ENCODE measurements at regions not wholly inside any gene's neighbourhood (a gene's known extent, or its start where the extent isn't known, plus 50 kb on each side); places are given as distances from the start of the nearest gene placed in this dataset.
A peak's percentile ranks its signal among the peaks of the same experiment; 100 is the strongest.

DNA sequence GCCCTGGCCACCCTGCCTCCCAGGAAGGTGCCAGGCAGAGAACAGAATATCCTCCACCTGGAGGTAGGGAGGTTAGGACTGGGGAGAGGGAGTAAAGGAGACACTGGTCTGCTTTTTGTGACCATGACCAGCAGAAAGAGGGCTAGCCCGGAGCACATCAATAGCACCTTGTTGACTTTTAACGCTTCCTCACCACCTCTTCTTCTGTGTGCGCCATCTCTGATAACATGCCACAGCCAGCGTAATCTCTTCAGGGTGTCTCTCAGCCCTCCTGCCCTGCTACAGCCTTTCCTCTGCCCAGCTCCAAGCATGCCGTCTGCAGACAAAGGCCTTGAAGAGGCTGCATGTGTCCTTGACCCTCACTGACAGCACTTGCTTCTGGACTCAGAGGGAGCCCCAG lies 50.9 kb upstream of the GJA5 start:
- WGBS, 2 donors = 91% methylated on average over 5 of the region's 5 CpGs
- DNase-seq (no peak), ATAC-seq (ENCODE audit: low FRiP score in 2 of 2) (no peak)
- Histone ChIP-seq H3K9me3 (no peaks in the 10 kb centered on the region), H3K4me1 (peaks cover 6 to 11% (median 10%) of the 10 kb centered on the region in 4 donors), H3K27ac (no peak overlapping the region), H3K27me3 (no peaks in the 10 kb centered on the region), H3K36me3 (no peaks in the 10 kb centered on the region), H3K4me3 (no peak overlapping the region)
- TF ChIP-seq POLR2AphosphoS5 (IDR thresholded peaks at IDR 0.05) (no peak), POLR2A (IDR thresholded peaks at IDR 0.05) (no peak), EP300 (IDR thresholded peaks at IDR 0.05) (no peak)
- TF ChIP-seq, protein P1, sequence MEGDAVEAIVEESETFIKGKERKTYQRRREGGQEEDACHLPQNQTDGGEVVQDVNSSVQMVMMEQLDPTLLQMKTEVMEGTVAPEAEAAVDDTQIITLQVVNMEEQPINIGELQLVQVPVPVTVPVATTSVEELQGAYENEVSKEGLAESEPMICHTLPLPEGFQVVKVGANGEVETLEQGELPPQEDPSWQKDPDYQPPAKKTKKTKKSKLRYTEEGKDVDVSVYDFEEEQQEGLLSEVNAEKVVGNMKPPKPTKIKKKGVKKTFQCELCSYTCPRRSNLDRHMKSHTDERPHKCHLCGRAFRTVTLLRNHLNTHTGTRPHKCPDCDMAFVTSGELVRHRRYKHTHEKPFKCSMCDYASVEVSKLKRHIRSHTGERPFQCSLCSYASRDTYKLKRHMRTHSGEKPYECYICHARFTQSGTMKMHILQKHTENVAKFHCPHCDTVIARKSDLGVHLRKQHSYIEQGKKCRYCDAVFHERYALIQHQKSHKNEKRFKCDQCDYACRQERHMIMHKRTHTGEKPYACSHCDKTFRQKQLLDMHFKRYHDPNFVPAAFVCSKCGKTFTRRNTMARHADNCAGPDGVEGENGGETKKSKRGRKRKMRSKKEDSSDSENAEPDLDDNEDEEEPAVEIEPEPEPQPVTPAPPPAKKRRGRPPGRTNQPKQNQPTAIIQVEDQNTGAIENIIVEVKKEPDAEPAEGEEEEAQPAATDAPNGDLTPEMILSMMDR (IDR thresholded peaks at IDR 0.05) = no peak

DNA sequence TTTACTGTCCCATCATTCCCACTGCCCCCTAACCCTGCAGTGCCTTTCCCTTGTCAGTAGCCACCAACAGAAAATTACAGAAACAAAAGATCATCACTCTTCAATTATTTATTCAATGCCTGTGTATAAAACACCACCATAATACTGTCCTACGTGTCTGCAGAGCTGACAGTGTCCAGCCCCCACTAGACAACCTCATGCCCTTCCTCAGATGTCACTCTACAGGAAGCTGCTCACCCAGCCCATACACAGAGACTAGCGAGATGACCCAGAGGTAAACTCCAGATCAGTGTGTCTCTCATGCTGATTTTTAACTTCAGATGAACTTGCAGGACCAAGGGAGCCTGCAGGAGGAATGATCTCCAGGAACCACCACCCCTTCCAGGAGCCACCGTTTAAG lies 51.3 kb upstream of the GJA5 start:
- Histone ChIP-seq H3K36me3 (no peaks in the 10 kb centered on the region), H3K27ac (no peak overlapping the region), H3K27me3 (no peaks in the 10 kb centered on the region), H3K4me3 (no peak overlapping the region), H3K9me3 (no peaks in the 10 kb centered on the region), H3K4me1 (peaks cover 6 to 11% (median 10%) of the 10 kb centered on the region in 4 donors)
- 48 to 68% methylated on average over 3 of the region's 3 CpGs for WGBS, 2 donors
- ATAC-seq (ENCODE audit: low FRiP score in 2 of 2) = no peak
- no peak for DNase-seq
- no peak for TF ChIP-seq POLR2A (IDR thresholded peaks at IDR 0.05)

DNA sequence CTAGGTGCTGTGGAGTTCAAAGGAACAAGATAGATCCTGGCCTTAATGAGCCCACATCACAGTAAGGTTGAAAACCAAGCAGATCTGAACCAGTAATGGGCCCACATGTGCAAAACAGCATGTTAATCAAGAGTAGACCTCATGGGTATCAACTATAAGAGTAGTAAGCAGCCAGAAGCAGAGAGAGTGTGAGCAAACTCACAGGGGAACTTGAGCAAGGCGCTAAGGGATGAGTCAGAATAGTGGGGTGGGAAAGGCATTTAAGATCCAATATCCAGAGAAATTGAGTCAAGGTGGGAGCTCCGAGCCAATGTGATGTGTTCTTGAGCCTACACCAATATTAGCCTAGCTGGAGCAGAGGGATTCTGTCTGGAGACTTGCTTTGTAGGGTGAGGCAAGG lies 52.4 kb upstream of the GJA5 start:
- H3K4me1 ChIP-seq = peaks cover 4 to 11% (median 7%) of the 10 kb centered on the region in 4 donors
- no peak for TF ChIP-seq EP300 (IDR thresholded peaks at IDR 0.05)
- H3K36me3 ChIP-seq = no peaks in the 10 kb centered on the region
- H3K27ac ChIP-seq = no peak overlapping the region
- no peaks in the 10 kb centered on the region for H3K9me3 ChIP-seq
- ATAC-seq (ENCODE audit: low FRiP score in 2 of 2) (peak in 1 of 2 donors; percentile 18), DNase-seq (no peak)
- H3K27me3 ChIP-seq = no peaks in the 10 kb centered on the region
- WGBS, 2 donors = 65 to 90% methylated on average over 2 of the region's 2 CpGs
- H3K4me3 ChIP-seq = no peak overlapping the region

DNA sequence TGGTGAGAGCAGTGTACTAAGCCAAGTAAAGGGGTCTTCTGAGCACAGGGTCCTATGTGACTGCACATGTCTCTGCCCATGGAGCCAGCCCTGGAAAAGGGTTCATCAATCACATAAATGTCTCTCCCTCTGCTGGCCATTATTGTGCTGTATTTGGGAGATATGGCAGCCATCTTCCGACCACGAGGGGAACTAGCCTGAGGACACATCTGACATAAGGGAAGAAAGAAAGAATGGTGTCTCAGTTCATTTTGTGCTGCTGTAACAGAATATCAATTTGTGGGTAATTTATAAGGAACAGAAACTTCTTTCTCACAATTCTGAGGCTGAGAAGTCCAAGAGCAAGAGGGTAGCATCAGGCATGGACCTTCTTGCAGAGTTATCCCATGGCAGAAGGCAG lies 55.1 kb upstream of the GJA5 start:
- Histone ChIP-seq H3K4me3 (no peak overlapping the region), H3K36me3 (no peaks in the 10 kb centered on the region), H3K4me1 (peaks cover 0 to 11% (median 4%) of the 10 kb centered on the region in 4 donors), H3K27me3 (no peaks in the 10 kb centered on the region), H3K27ac (no peak overlapping the region), H3K9me3 (no peaks in the 10 kb centered on the region)
- ATAC-seq (ENCODE audit: low FRiP score in 2 of 2) (no peak), DNase-seq (no peak)
- TF ChIP-seq, protein P1 (IDR thresholded peaks at IDR 0.05) = no peak
- TF ChIP-seq POLR2AphosphoS5 (IDR thresholded peaks at IDR 0.05) = no peak
- 78 to 85% methylated on average over 2 of the region's 2 CpGs for WGBS, 2 donors

DNA sequence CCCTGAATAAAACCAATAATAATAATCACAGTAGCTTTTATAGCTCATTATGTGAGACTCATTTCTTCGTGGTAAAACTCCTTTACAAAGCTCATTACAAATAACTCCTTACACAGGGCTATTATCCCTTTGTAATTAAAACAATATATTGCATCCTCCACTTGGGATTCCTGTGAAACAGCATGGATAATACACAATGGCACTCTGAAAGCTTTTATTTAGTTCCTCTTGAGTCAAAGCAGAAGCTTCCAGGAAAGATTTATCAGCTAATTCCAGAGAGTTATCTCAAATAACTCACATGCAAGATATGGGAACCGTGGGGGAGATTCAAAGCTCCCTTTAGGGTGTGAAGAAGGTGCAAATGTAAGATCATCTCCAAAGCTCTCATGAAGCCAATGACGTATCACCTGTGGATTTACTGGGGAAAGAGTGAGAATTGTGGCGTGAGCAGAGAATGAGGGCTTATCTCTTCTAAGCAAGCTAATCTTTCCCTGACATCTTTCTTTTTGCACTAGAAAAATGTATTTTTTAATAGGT lies 60.4 kb upstream of the GJA5 start:
- H3K36me3 ChIP-seq = no peaks in the 10 kb centered on the region
- H3K27me3 ChIP-seq = no peaks in the 10 kb centered on the region
- H3K4me1 ChIP-seq = no peaks in the 10 kb centered on the region
- no peaks in the 10 kb centered on the region for H3K9me3 ChIP-seq
- no peak overlapping the region for H3K4me3 ChIP-seq
- TF ChIP-seq POLR2AphosphoS5 (IDR thresholded peaks at IDR 0.05) (no peak), EP300 (IDR thresholded peaks at IDR 0.05) (no peak), POLR2A (IDR thresholded peaks at IDR 0.05) (no peak)
- TF ChIP-seq, protein P1 (IDR thresholded peaks at IDR 0.05) = no peak
- no peak for DNase-seq
- no peak for ATAC-seq (ENCODE audit: low FRiP score in 2 of 2)
- peak overlapping the region in 2 of 4 donors; percentile 2 to 14 for H3K27ac ChIP-seq
- 77 to 79% methylated on average over 4 of the region's 4 CpGs for WGBS, 2 donors

DNA sequence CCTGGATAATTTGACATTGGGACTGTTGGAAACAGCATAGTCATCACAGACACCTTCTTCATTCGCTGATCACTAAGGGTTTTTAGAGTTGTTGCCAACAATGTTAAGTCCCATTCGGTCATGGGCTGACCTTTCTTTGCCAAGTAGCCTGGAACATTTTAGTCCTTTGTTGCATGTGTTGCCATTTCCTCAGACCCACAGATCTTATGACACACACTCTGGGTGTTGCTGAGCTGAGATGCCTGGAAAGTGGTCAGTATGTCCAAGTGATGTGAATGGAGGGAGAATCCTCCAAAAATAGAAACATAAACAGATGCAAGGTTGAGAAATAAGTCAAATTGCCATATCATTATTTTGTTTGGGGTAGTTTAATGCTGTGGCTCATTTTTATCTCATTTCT lies 61.5 kb upstream of the GJA5 start:
- no peak for DNase-seq
- no peak overlapping the region for H3K4me3 ChIP-seq
- no peaks in the 10 kb centered on the region for H3K4me1 ChIP-seq
- 48 to 53% methylated on average over 2 of the region's 2 CpGs for WGBS, 2 donors
- H3K36me3 ChIP-seq = no peaks in the 10 kb centered on the region
- no peak for TF ChIP-seq POLR2A (IDR thresholded peaks at IDR 0.05)
- peak; percentile 82 to 92 for TF ChIP-seq POLR2AphosphoS5 (IDR thresholded peaks at IDR 0.05)
- TF ChIP-seq EP300 (IDR thresholded peaks at IDR 0.05) = peak in 3 of 4 donors; percentile 34 to 69 (median 36)
- TF ChIP-seq, protein P1 (IDR thresholded peaks at IDR 0.05) = no peak
- peak; percentile 80 to 84 for ATAC-seq (ENCODE audit: low FRiP score in 2 of 2)
- peak overlapping the region in 1 of 4 donors; percentile 53 for H3K27ac ChIP-seq
- H3K27me3 ChIP-seq = no peaks in the 10 kb centered on the region
- no peaks in the 10 kb centered on the region for H3K9me3 ChIP-seq
